ENCODE measurements at regions not wholly inside any gene's neighbourhood (a gene's known extent, or its start where the extent isn't known, plus 50 kb on each side); places are given as distances from the start of the nearest gene placed in this dataset.
"Not testable (repeated sequence)": the region's sequence is repeated elsewhere in the genome, so short reads cannot be mapped to it uniquely, and the experiment has no call there.

GRCh38 chr3:20375302-20375701 lies 189.3 kb upstream of the SGO1 start:
- H3K36me3 ChIP-seq (ENCODE audit: control insufficient read depth, insufficient read depth, low read length) = no peaks in the 10 kb centered on the region
- no TSS peak for BruUV-seq (replicated peaks)
- H3K9me3 ChIP-seq = no peaks in the 10 kb centered on the region
- Mint-ChIP-seq H3K4me1 (ENCODE audit: low read depth, unreplicated experiment) (no peaks in the 10 kb centered on the region), H3K27ac (ENCODE audit: unreplicated experiment) (no peak overlapping the region), H3K4me3 (ENCODE audit: unreplicated experiment) (no peak overlapping the region), H3K36me3 (ENCODE audit: insufficient read depth, unreplicated experiment) (no peaks in the 10 kb centered on the region), H3K9me3 (ENCODE audit: unreplicated experiment) (no peaks in the 10 kb centered on the region), H3K27me3 (ENCODE audit: insufficient read depth, unreplicated experiment) (no peaks in the 10 kb centered on the region)
- TF ChIP-seq CTCF (IDR thresholded peaks at IDR 0.05; ENCODE audit: insufficient read depth in 1 of 2, low read depth in 1 of 2, low read length in 1 of 2, severe bottlenecking in 1 of 2, unreplicated experiment in 1 of 2) = no peak
- intact Hi-C loops (cut with micrococcal nuclease; ENCODE audit: unreplicated experiment) = no loop called here
- POLR2A ChIA-PET = no interaction called here
- CTCF ChIA-PET = no interaction called here
- no peak overlapping the region for H3K4me3 ChIP-seq (ENCODE audit: low read depth, low read length)
- DNase-seq = no peak
- no peaks in the 10 kb centered on the region for H3K27me3 ChIP-seq (replicated peaks; ENCODE audit: control insufficient read depth, insufficient read depth, low read length)
- H3K4me1 ChIP-seq = no peaks in the 10 kb centered on the region

- DNase-seq; BruUV-seq (replicated peaks); POLR2A ChIA-PET; CTCF ChIA-PET; H3K4me1 ChIP-seq; H3K27me3 Mint-ChIP-seq (ENCODE audit: insufficient read depth, unreplicated experiment); H3K4me3 Mint-ChIP-seq (ENCODE audit: unreplicated experiment); H3K4me3 ChIP-seq (ENCODE audit: low read depth, low read length); H3K27ac Mint-ChIP-seq (ENCODE audit: unreplicated experiment); H3K4me1 Mint-ChIP-seq (ENCODE audit: low read depth, unreplicated experiment); H3K27me3 ChIP-seq (replicated peaks; ENCODE audit: control insufficient read depth, insufficient read depth, low read length); intact Hi-C loops (cut with micrococcal nuclease; ENCODE audit: unreplicated experiment); H3K36me3 Mint-ChIP-seq (ENCODE audit: insufficient read depth, unreplicated experiment); H3K9me3 ChIP-seq; H3K9me3 Mint-ChIP-seq (ENCODE audit: unreplicated experiment); H3K36me3 ChIP-seq (ENCODE audit: control insufficient read depth, insufficient read depth, low read length): not testable (repeated sequence)
These were observed 184.5 kb upstream of the SGO1 start for GRCh38 chr3:20370273-20371063.

- no peaks in the 10 kb centered on the region for H3K9me3 ChIP-seq
- no peak for TF ChIP-seq CTCF (IDR thresholded peaks at IDR 0.05; ENCODE audit: insufficient read depth in 1 of 2, low read depth in 1 of 2, low read length in 1 of 2, severe bottlenecking in 1 of 2, unreplicated experiment in 1 of 2)
- Mint-ChIP-seq H3K27me3 (ENCODE audit: insufficient read depth, unreplicated experiment) (no peaks in the 10 kb centered on the region), H3K36me3 (ENCODE audit: insufficient read depth, unreplicated experiment) (no peaks in the 10 kb centered on the region), H3K4me1 (ENCODE audit: low read depth, unreplicated experiment) (peaks cover 11% of the 10 kb centered on the region), H3K9me3 (ENCODE audit: unreplicated experiment) (peaks cover 19% of the 10 kb centered on the region), H3K27ac (ENCODE audit: unreplicated experiment) (no peak overlapping the region), H3K4me3 (ENCODE audit: unreplicated experiment) (no peak overlapping the region)
- BruUV-seq (replicated peaks) = no TSS peak
- ChIA-PET CTCF (no interaction called here), POLR2A (no interaction called here)
- H3K4me3 ChIP-seq (ENCODE audit: low read depth, low read length) = no peak overlapping the region
- no peaks in the 10 kb centered on the region for H3K36me3 ChIP-seq (ENCODE audit: control insufficient read depth, insufficient read depth, low read length)
- no peak for DNase-seq
- H3K27me3 ChIP-seq (replicated peaks; ENCODE audit: control insufficient read depth, insufficient read depth, low read length) = no peaks in the 10 kb centered on the region
- no peaks in the 10 kb centered on the region for H3K4me1 ChIP-seq
- intact Hi-C loops (cut with micrococcal nuclease; ENCODE audit: unreplicated experiment) = no loop called here
These were observed 175.0 kb upstream of the SGO1 start for GRCh38 chr3:20361000-20361399.

Measured in Caco-2 (cell line).